CD4-positive, alpha-beta T cell (primary cell): ENCODE measurements at regions not wholly inside any gene's neighbourhood (a gene's known extent, or its start where the extent isn't known, plus 50 kb on each side); places are given as distances from the start of the nearest gene placed in this dataset.

Experiments used
- ATAC-seq: fragments of 200-7000 bp; cut with Tn5 transposase; one replicate; pipeline ENCODE4 v1.10.0; 2022; ENCODE audit warnings: mild to moderate bottlenecking; ENCODE audit not compliant: poor library complexity
- CTCF ChIA-PET: fragments of 350-600 bp; sonication (Branson Sonifier 250); formaldehyde crosslinking; loops from one replicate; lab custom pipeline; 2021; ENCODE audit warnings: antibody characterized with exemption, inconsistent platforms; lab: Charles Lee
- POLR2A ChIA-PET: fragments of 350-600 bp; sonication (Branson Sonifier 250); formaldehyde crosslinking; loops from one replicate; lab custom pipeline; 2021; ENCODE audit warnings: antibody characterized with exemption, inconsistent platforms; lab: Charles Lee
- DNase-seq, 14 experiments: peaks; one replicate each; pipeline ENCODE4 v3.0.0-alpha.2; 2013 to 2020; ENCODE audit warnings: mixed read lengths in 2 of 14
- H3K27ac ChIP-seq, 2 donors: one replicate each; pipeline versions ENCODE4 v1.5.1 to v1.7.0; 2013; ENCODE audit warnings: low read length in 2 of 2, low read depth in 1 of 2, mild to moderate bottlenecking in 1 of 2
- H3K27me3 ChIP-seq, 2 experiments: 1 replicate in 1 of 2; 2 replicates in 1 of 2; pipeline versions ENCODE4 v1.6.1 to v1.7.0; 2013; ENCODE audit warnings: low read length in 2 of 2, control low read depth in 1 of 2, mild to moderate bottlenecking in 1 of 2, moderate library complexity in 1 of 2; ENCODE audit not compliant: insufficient read depth in 2 of 2, control insufficient read depth in 1 of 2
- H3K36me3 ChIP-seq: one replicate; pipeline ENCODE4 v1.6.1; 2013; ENCODE audit warnings: low read length, control low read depth; ENCODE audit not compliant: insufficient read depth
- H3K4me1 ChIP-seq: one replicate; pipeline ENCODE4 v1.6.1; 2013; ENCODE audit warnings: low read length, control low read depth; ENCODE audit not compliant: insufficient read depth
- H3K4me3 ChIP-seq: one replicate; pipeline ENCODE4 v1.5.1; 2013; ENCODE audit warnings: mild to moderate bottlenecking, low read length, moderate library complexity
- H3K9me3 ChIP-seq, 2 experiments: 1 replicate in 1 of 2; 2 replicates in 1 of 2; pipeline versions ENCODE4 v1.6.1 to v1.7.0; 2013; ENCODE audit warnings: low read length in 2 of 2, mild to moderate bottlenecking in 2 of 2, control low read depth in 1 of 2, moderate library complexity in 1 of 2; ENCODE audit not compliant: control insufficient read depth in 1 of 2, insufficient read depth in 1 of 2
- H3K27ac Mint-ChIP-seq: one replicate; pipeline ENCODE4 v1.8.0; 2020; ENCODE audit warnings: mixed read lengths
- H3K27me3 Mint-ChIP-seq: one replicate; pipeline ENCODE4 v1.8.0; 2021; ENCODE audit warnings: mixed read lengths
- H3K36me3 Mint-ChIP-seq: one replicate; pipeline ENCODE4 v1.8.0; 2021; ENCODE audit warnings: low read depth, mixed read lengths
- H3K4me1 Mint-ChIP-seq: one replicate; pipeline ENCODE4 v1.8.0; 2021; ENCODE audit warnings: low read depth, mixed read lengths
- H3K4me3 Mint-ChIP-seq: one replicate; pipeline ENCODE4 v1.8.0; 2020; ENCODE audit warnings: mild to moderate bottlenecking, mixed read lengths
- H3K9me3 Mint-ChIP-seq: one replicate; pipeline ENCODE4 v1.8.0; 2020; ENCODE audit warnings: mixed read lengths
- intact Hi-C, 2 experiments: fragments of 100-400 bp; cut with DNase I in 1 of 2; cut with micrococcal nuclease in 1 of 2; formaldehyde crosslinking; loops; one replicate each; pipeline versions ENCODE4 v1.15.1 to v1.9.0; 2023 to 2025; cut with DNase I, micrococcal nuclease
- TF ChIP-seq, protein P1 (sequence below): fragments of 200-600 bp; IDR thresholded peaks from one replicate; pipeline ENCODE4 v1.8.0; 2022; ENCODE audit warnings: antibody characterized with exemption, mild to moderate bottlenecking

DNA sequence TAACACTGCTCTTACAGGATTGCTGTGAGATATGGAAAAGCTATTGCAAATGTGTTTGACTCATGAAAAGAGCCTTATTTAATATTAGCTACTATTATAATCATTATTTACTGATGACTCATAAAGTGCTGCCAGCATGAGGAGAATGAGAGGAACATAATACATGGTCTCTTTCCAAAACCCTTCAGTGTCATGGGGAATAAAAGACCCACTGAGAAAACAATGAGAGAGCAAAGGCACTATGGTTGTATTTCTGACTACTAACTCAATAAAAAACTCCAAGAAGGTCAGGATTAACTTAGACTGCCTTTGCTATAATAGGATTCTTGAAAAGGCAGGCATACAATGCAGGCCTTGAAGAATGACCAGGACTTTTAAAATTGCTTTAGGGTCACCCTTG lies 633.5 kb downstream of the DTWD2 start:
- H3K4me3 ChIP-seq, result no peak overlapping the region
- intact Hi-C loops, result no loop called here
- no peaks in the 10 kb centered on the region for H3K36me3 Mint-ChIP-seq
- DNase-seq (no peak), ATAC-seq (no peak)
- H3K9me3 ChIP-seq, result no peaks in the 10 kb centered on the region
- H3K27ac Mint-ChIP-seq, result no peak overlapping the region
- H3K4me1 Mint-ChIP-seq, result no peaks in the 10 kb centered on the region
- H3K4me3 Mint-ChIP-seq, result no peak overlapping the region
- ChIA-PET POLR2A (no interaction called here), CTCF (no interaction called here)
- no peak overlapping the region for H3K27ac ChIP-seq
- TF ChIP-seq, protein P1, sequence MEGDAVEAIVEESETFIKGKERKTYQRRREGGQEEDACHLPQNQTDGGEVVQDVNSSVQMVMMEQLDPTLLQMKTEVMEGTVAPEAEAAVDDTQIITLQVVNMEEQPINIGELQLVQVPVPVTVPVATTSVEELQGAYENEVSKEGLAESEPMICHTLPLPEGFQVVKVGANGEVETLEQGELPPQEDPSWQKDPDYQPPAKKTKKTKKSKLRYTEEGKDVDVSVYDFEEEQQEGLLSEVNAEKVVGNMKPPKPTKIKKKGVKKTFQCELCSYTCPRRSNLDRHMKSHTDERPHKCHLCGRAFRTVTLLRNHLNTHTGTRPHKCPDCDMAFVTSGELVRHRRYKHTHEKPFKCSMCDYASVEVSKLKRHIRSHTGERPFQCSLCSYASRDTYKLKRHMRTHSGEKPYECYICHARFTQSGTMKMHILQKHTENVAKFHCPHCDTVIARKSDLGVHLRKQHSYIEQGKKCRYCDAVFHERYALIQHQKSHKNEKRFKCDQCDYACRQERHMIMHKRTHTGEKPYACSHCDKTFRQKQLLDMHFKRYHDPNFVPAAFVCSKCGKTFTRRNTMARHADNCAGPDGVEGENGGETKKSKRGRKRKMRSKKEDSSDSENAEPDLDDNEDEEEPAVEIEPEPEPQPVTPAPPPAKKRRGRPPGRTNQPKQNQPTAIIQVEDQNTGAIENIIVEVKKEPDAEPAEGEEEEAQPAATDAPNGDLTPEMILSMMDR, result no peak
- H3K36me3 ChIP-seq, result no peaks in the 10 kb centered on the region
- no peaks in the 10 kb centered on the region for H3K27me3 ChIP-seq
- no peaks in the 10 kb centered on the region for H3K27me3 Mint-ChIP-seq
- H3K9me3 Mint-ChIP-seq, result peaks cover 2% of the 10 kb centered on the region
- H3K4me1 ChIP-seq, result no peaks in the 10 kb centered on the region

DNA sequence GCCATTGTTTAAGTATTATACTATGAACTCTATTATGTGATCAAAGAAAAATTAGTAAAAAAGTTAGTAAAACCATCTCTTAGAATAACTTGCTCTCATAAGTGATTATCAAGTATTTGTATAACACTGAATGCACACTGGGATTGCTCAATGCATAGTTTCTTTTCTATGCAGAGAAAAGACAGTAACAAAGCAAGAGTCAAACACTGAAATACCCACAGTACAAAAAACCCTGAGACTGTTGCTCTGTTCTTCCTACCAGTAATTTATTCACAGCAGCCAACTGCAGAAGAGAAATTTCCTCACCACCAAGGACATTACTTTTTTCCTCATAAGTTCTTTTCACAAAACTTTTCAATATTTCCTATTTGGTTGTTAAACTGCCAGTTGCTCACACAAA lies 634.4 kb downstream of the DTWD2 start:
- H3K4me3 ChIP-seq, result no peak overlapping the region
- TF ChIP-seq, protein P1, result no peak
- POLR2A ChIA-PET, result no interaction called here
- H3K36me3 ChIP-seq, result no peaks in the 10 kb centered on the region
- CTCF ChIA-PET, result no interaction called here
- intact Hi-C loops, result no loop called here
- Mint-ChIP-seq H3K27me3 (no peaks in the 10 kb centered on the region), H3K36me3 (no peaks in the 10 kb centered on the region), H3K9me3 (no peaks in the 10 kb centered on the region), H3K27ac (no peak overlapping the region), H3K4me3 (no peak overlapping the region), H3K4me1 (no peaks in the 10 kb centered on the region)
- H3K9me3 ChIP-seq, result no peaks in the 10 kb centered on the region
- H3K27ac ChIP-seq, result no peak overlapping the region
- DNase-seq (no peak), ATAC-seq (no peak)
- H3K4me1 ChIP-seq, result no peaks in the 10 kb centered on the region
- no peaks in the 10 kb centered on the region for H3K27me3 ChIP-seq

DNA sequence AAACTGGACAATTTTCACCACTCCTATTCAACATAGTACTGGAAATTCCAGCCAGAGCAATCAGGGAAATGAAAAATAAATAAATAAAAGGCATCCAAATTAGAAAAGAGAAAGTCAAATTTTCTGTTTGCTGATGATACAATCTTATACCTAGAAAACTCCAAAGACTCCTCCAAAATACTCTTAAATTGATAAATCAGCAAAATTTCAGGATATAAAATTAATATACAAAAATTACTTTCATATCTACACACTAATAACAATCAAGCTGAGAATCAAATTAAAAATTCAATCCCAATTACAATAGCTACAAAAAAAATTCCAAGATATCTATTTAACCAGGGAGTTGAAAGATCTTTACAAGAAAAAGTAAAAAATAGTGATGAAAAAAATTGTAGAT lies 651.9 kb downstream of the DTWD2 start:
- Mint-ChIP-seq H3K9me3 (peaks cover 3% of the 10 kb centered on the region), H3K4me3 (no peak overlapping the region), H3K4me1 (no peaks in the 10 kb centered on the region), H3K27ac (no peak overlapping the region), H3K36me3 (no peaks in the 10 kb centered on the region), H3K27me3 (no peaks in the 10 kb centered on the region)
- no peak overlapping the region for H3K27ac ChIP-seq
- POLR2A ChIA-PET, result no interaction called here
- H3K4me3 ChIP-seq, result no peak overlapping the region
- ATAC-seq (no peak), DNase-seq (no peak)
- peaks cover 0 to 4% of the 10 kb centered on the region in 2 experiments for H3K9me3 ChIP-seq
- H3K36me3 ChIP-seq, result no peaks in the 10 kb centered on the region
- CTCF ChIA-PET, result no interaction called here
- H3K27me3 ChIP-seq, result no peaks in the 10 kb centered on the region
- TF ChIP-seq, protein P1, result no peak
- intact Hi-C loops, result no loop called here
- no peaks in the 10 kb centered on the region for H3K4me1 ChIP-seq
